Astrocyte (in vitro differentiated cells and primary cell): ENCODE measurements at regions not wholly inside any gene's neighbourhood (a gene's known extent, or its start where the extent isn't known, plus 50 kb on each side); places are given as distances from the start of the nearest gene placed in this dataset.

Source experiments
- DNase-seq: peaks from one replicate; pipeline ENCODE4 v3.0.0-alpha.2; 2010; ENCODE audit warnings: low read depth
- FAIRE-seq: peaks from 2 replicates; lab custom pipeline; 2011; peaks lifted over from hg19 to GRCh38; lab: Jason Lieb, UNC
- H2AFZ ChIP-seq: 2 replicates; pipeline ENCODE4 v1.6.0; 2012; ENCODE audit warnings: low read depth, low read length, inconsistent platforms
- H3K27ac ChIP-seq: 2 replicates; pipeline ENCODE4 v1.5.1; 2011; ENCODE audit warnings: low read depth, low read length, inconsistent platforms
- H3K27me3 ChIP-seq: 2 replicates; pipeline ENCODE4 v1.6.0; 2011; ENCODE audit warnings: low read length, inconsistent platforms; ENCODE audit not compliant: insufficient read depth
- H3K36me3 ChIP-seq: 2 replicates; pipeline ENCODE4 v1.5.1; 2011; ENCODE audit warnings: low read length, inconsistent platforms; ENCODE audit not compliant: insufficient read depth
- H3K4me1 ChIP-seq: 2 replicates; pipeline ENCODE4 v1.5.1; 2011; ENCODE audit warnings: low read length, inconsistent platforms; ENCODE audit not compliant: insufficient read depth
- H3K4me2 ChIP-seq: 2 replicates; pipeline ENCODE4 v1.6.0; 2012; ENCODE audit warnings: low read length, inconsistent platforms
- H3K4me3 ChIP-seq: 2 replicates; pipeline ENCODE4 v1.5.1; 2011; ENCODE audit warnings: low read depth, mild to moderate bottlenecking, low read length, inconsistent platforms; ENCODE audit not compliant: insufficient read depth
- H3K79me2 ChIP-seq: 2 replicates; pipeline ENCODE4 v1.6.0; 2012; ENCODE audit warnings: mild to moderate bottlenecking, low read length, inconsistent platforms; ENCODE audit not compliant: insufficient read depth
- H3K9ac ChIP-seq: 2 replicates; pipeline ENCODE4 v1.6.0; 2012; ENCODE audit warnings: mild to moderate bottlenecking, low read length, inconsistent platforms
- H3K9me3 ChIP-seq: 2 replicates; pipeline ENCODE4 v1.5.1; 2012; ENCODE audit warnings: low read depth, mild to moderate bottlenecking, low read length, inconsistent platforms; ENCODE audit not compliant: insufficient read depth
- H4K20me1 ChIP-seq: 2 replicates; pipeline ENCODE4 v1.6.0; 2012; ENCODE audit warnings: low read length, inconsistent platforms; ENCODE audit not compliant: insufficient read depth
- H3K27ac Mint-ChIP-seq: one replicate; pipeline ENCODE4 v1.8.0; 2021; ENCODE audit warnings: mild to moderate bottlenecking, mixed read lengths; ENCODE audit not compliant: unreplicated experiment
- H3K27me3 Mint-ChIP-seq: one replicate; pipeline ENCODE4 v1.8.0; 2021; ENCODE audit warnings: low read depth, mixed read lengths; ENCODE audit not compliant: unreplicated experiment
- H3K36me3 Mint-ChIP-seq: one replicate; pipeline ENCODE4 v1.8.0; 2021; ENCODE audit warnings: low read depth, mixed read lengths; ENCODE audit not compliant: unreplicated experiment
- H3K4me1 Mint-ChIP-seq: one replicate; pipeline ENCODE4 v1.8.0; 2021; ENCODE audit warnings: low read depth, mixed read lengths; ENCODE audit not compliant: unreplicated experiment
- H3K4me3 Mint-ChIP-seq: one replicate; pipeline ENCODE4 v1.8.0; 2021; ENCODE audit warnings: mild to moderate bottlenecking, moderate library complexity, mixed read lengths; ENCODE audit not compliant: unreplicated experiment
- H3K9me3 Mint-ChIP-seq: one replicate; pipeline ENCODE4 v1.8.0; 2021; ENCODE audit warnings: mild to moderate bottlenecking, mixed read lengths; ENCODE audit not compliant: unreplicated experiment
- CTCF ChIP-seq: IDR thresholded peaks from 2 replicates; pipeline ENCODE4 v1.5.1; 2011; ENCODE audit warnings: low read depth, mild to moderate bottlenecking, inconsistent platforms, low read length, moderate library complexity; ENCODE audit not compliant: insufficient read depth
- EZH2 ChIP-seq: IDR thresholded peaks from 2 replicates; pipeline ENCODE4 v1.6.1; 2012; ENCODE audit warnings: mild to moderate bottlenecking, low read length, inconsistent platforms; ENCODE audit not compliant: insufficient read depth

GRCh38 chr2:60283626-60284025, 269.8 kb downstream of the BCL11A start:
- Histone ChIP-seq H3K9ac (no peak overlapping the region), H4K20me1 (no peaks in the 10 kb centered on the region), H3K36me3 (no peaks in the 10 kb centered on the region), H3K4me3 (no peak overlapping the region), H3K27me3 (no peaks in the 10 kb centered on the region), H3K4me2 (no peak overlapping the region), H2AFZ (no peak overlapping the region), H3K4me1 (no peaks in the 10 kb centered on the region), H3K9me3 (no peaks in the 10 kb centered on the region), H3K27ac (no peak overlapping the region), H3K79me2 (no peaks in the 10 kb centered on the region)
- peaks cover 13% of the 10 kb centered on the region for H3K27me3 Mint-ChIP-seq
- no peaks in the 10 kb centered on the region for H3K36me3 Mint-ChIP-seq
- FAIRE-seq (no peak), DNase-seq (no peak)
- peaks cover 2% of the 10 kb centered on the region for H3K4me1 Mint-ChIP-seq
- no peak overlapping the region for H3K27ac Mint-ChIP-seq
- H3K4me3 Mint-ChIP-seq: no peak overlapping the region
- H3K9me3 Mint-ChIP-seq: peaks cover 7% of the 10 kb centered on the region
- no peak for TF ChIP-seq CTCF
- TF ChIP-seq EZH2: no peak

- Histone ChIP-seq H3K9ac (no peak overlapping the region), H3K4me2 (no peak overlapping the region), H3K27ac (no peak overlapping the region), H3K36me3 (no peaks in the 10 kb centered on the region), H3K4me3 (no peak overlapping the region), H3K27me3 (no peaks in the 10 kb centered on the region), H3K4me1 (no peaks in the 10 kb centered on the region), H3K79me2 (no peaks in the 10 kb centered on the region), H3K9me3 (no peaks in the 10 kb centered on the region), H4K20me1 (no peaks in the 10 kb centered on the region), H2AFZ (no peak overlapping the region)
- peaks cover 7% of the 10 kb centered on the region for H3K9me3 Mint-ChIP-seq
- TF ChIP-seq CTCF (no peak), EZH2 (no peak)
- FAIRE-seq: no peak
- H3K27ac Mint-ChIP-seq: no peak overlapping the region
- peaks cover 13% of the 10 kb centered on the region for H3K27me3 Mint-ChIP-seq
- peaks cover 2% of the 10 kb centered on the region for H3K4me1 Mint-ChIP-seq
- H3K4me3 Mint-ChIP-seq: no peak overlapping the region
- no peaks in the 10 kb centered on the region for H3K36me3 Mint-ChIP-seq
- DNase-seq: no peak
These were observed 270.6 kb downstream of the BCL11A start for GRCh38 chr2:60282886-60283285.

GRCh38 chr2:60281730-60282129, 271.7 kb downstream of the BCL11A start:
- no peak overlapping the region for H3K4me3 Mint-ChIP-seq
- Histone ChIP-seq H3K4me2 (no peak overlapping the region), H3K27me3 (no peaks in the 10 kb centered on the region), H3K27ac (no peak overlapping the region), H3K9me3 (no peaks in the 10 kb centered on the region), H3K36me3 (no peaks in the 10 kb centered on the region), H3K9ac (no peak overlapping the region), H3K4me3 (no peak overlapping the region), H2AFZ (no peak overlapping the region), H3K79me2 (no peaks in the 10 kb centered on the region), H3K4me1 (no peaks in the 10 kb centered on the region), H4K20me1 (no peaks in the 10 kb centered on the region)
- TF ChIP-seq EZH2 (no peak), CTCF (no peak)
- no peaks in the 10 kb centered on the region for H3K36me3 Mint-ChIP-seq
- H3K27me3 Mint-ChIP-seq: peaks cover 9% of the 10 kb centered on the region
- FAIRE-seq (no peak), DNase-seq (no peak)
- peaks cover 7% of the 10 kb centered on the region for H3K9me3 Mint-ChIP-seq
- H3K27ac Mint-ChIP-seq: no peak overlapping the region
- H3K4me1 Mint-ChIP-seq: peaks cover 2% of the 10 kb centered on the region
